GM12872 (cell line): ENCODE measurements at regions not wholly inside any gene's neighbourhood (a gene's known extent, or its start where the extent isn't known, plus 50 kb on each side); places are given as distances from the start of the nearest gene placed in this dataset.

ENCODE experiments used
- CTCF ChIP-seq: IDR thresholded peaks from 3 replicates; pipeline ENCODE4 v1.5.1; 2011; ENCODE audit warnings: low read depth, mild to moderate bottlenecking, low read length, moderate library complexity; ENCODE audit not compliant: insufficient read depth

GRCh38 chr13:78169386-78169785 is 250.8 kb upstream of the EDNRB start:
- TF ChIP-seq CTCF = no peak

GRCh38 chr13:78168981-78169380 is 250.3 kb upstream of the EDNRB start:
- TF ChIP-seq CTCF = no peak

- TF ChIP-seq CTCF = no peak
Measured at GRCh38 chr13:78161266-78161665, 242.6 kb upstream of the EDNRB start.

GRCh38 chr13:78160793-78161192 is 242.2 kb upstream of the EDNRB start:
- no peak for TF ChIP-seq CTCF

GRCh38 chr13:78152415-78152814 is 233.8 kb upstream of the EDNRB start:
- no peak for TF ChIP-seq CTCF

- TF ChIP-seq CTCF = no peak
Measured at GRCh38 chr13:78147905-78148304, 229.3 kb upstream of the EDNRB start.

- no peak for TF ChIP-seq CTCF
Measured at GRCh38 chr13:78145276-78145675, 226.6 kb upstream of the EDNRB start.

GRCh38 chr13:78139765-78140164 is 221.1 kb upstream of the EDNRB start:
- no peak for TF ChIP-seq CTCF
